Activated naive CD4-positive, alpha-beta T cell treated with anti-CD3 and anti-CD28 coated beads, Interleukin-2, amount 50 U/mL, for 24 hours (primary cell): ENCODE measurements at regions not wholly inside any gene's neighbourhood (a gene's known extent, or its start where the extent isn't known, plus 50 kb on each side); places are given as distances from the start of the nearest gene placed in this dataset.
"Not testable (repeated sequence)": the region's sequence is repeated elsewhere in the genome, so short reads cannot be mapped to it uniquely, and the experiment has no call there.

Experiments
- H3K27ac Mint-ChIP-seq: one replicate; pipeline ENCODE4 v1.8.0; 2021; ENCODE audit warnings: mild to moderate bottlenecking, mixed read lengths
- H3K27me3 Mint-ChIP-seq: one replicate; pipeline ENCODE4 v1.8.0; 2021; ENCODE audit warnings: mixed read lengths
- H3K36me3 Mint-ChIP-seq: one replicate; pipeline ENCODE4 v1.8.0; 2021; ENCODE audit warnings: mixed read lengths
- H3K4me1 Mint-ChIP-seq: one replicate; pipeline ENCODE4 v1.8.0; 2021; ENCODE audit warnings: mixed read lengths
- H3K4me3 Mint-ChIP-seq: one replicate; pipeline ENCODE4 v1.8.0; 2021; ENCODE audit warnings: mild to moderate bottlenecking, mixed read lengths
- H3K9me3 Mint-ChIP-seq: one replicate; pipeline ENCODE4 v1.8.0; 2021; ENCODE audit warnings: mixed read lengths

GRCh38 chr17:22204076-22204475 lies 511.8 kb downstream of the KCNJ18 start:
- H3K27ac Mint-ChIP-seq, H3K36me3 Mint-ChIP-seq, H3K4me3 Mint-ChIP-seq, H3K27me3 Mint-ChIP-seq, H3K9me3 Mint-ChIP-seq, H3K4me1 Mint-ChIP-seq: not testable (repeated sequence)

GRCh38 chr17:22210212-22210611 lies 517.9 kb downstream of the KCNJ18 start:
- not testable (repeated sequence) for H3K27ac Mint-ChIP-seq, H3K4me1 Mint-ChIP-seq, H3K36me3 Mint-ChIP-seq, H3K9me3 Mint-ChIP-seq, H3K4me3 Mint-ChIP-seq, H3K27me3 Mint-ChIP-seq

GRCh38 chr17:22213169-22213568 lies 520.8 kb downstream of the KCNJ18 start:
- H3K9me3 Mint-ChIP-seq, H3K36me3 Mint-ChIP-seq, H3K4me3 Mint-ChIP-seq, H3K4me1 Mint-ChIP-seq, H3K27me3 Mint-ChIP-seq, H3K27ac Mint-ChIP-seq: not testable (repeated sequence)

GRCh38 chr17:22217135-22217534 lies 524.8 kb downstream of the KCNJ18 start:
- no peaks in the 10 kb centered on the region for H3K9me3 Mint-ChIP-seq
- H3K27me3 Mint-ChIP-seq = peaks cover 1% of the 10 kb centered on the region
- no peak overlapping the region for H3K4me3 Mint-ChIP-seq
- H3K4me1 Mint-ChIP-seq = no peaks in the 10 kb centered on the region
- H3K27ac Mint-ChIP-seq = no peak overlapping the region
- H3K36me3 Mint-ChIP-seq = no peaks in the 10 kb centered on the region

GRCh38 chr17:22221344-22221743 lies 529.0 kb downstream of the KCNJ18 start:
- Mint-ChIP-seq H3K36me3 (no peaks in the 10 kb centered on the region), H3K9me3 (no peaks in the 10 kb centered on the region), H3K4me3 (no peak overlapping the region), H3K27me3 (peaks cover 1% of the 10 kb centered on the region), H3K4me1 (no peaks in the 10 kb centered on the region), H3K27ac (no peak overlapping the region)

- H3K4me1 Mint-ChIP-seq, H3K36me3 Mint-ChIP-seq, H3K27ac Mint-ChIP-seq, H3K27me3 Mint-ChIP-seq, H3K9me3 Mint-ChIP-seq, H3K4me3 Mint-ChIP-seq: not testable (repeated sequence)
Measured at GRCh38 chr17:22226477-22226876, 534.2 kb downstream of the KCNJ18 start.

- peak overlapping the region; percentile 44 for H3K27ac Mint-ChIP-seq
- not testable (repeated sequence) for H3K4me3 Mint-ChIP-seq, H3K27me3 Mint-ChIP-seq, H3K4me1 Mint-ChIP-seq, H3K36me3 Mint-ChIP-seq, H3K9me3 Mint-ChIP-seq
Measured at GRCh38 chr17:22226932-22227331, 534.6 kb downstream of the KCNJ18 start.

- H3K36me3 Mint-ChIP-seq, H3K27me3 Mint-ChIP-seq, H3K4me1 Mint-ChIP-seq, H3K27ac Mint-ChIP-seq, H3K4me3 Mint-ChIP-seq, H3K9me3 Mint-ChIP-seq: not testable (repeated sequence)
Measured at GRCh38 chr17:22227699-22228553, 535.6 kb downstream of the KCNJ18 start.

- H3K27ac Mint-ChIP-seq, H3K4me3 Mint-ChIP-seq, H3K4me1 Mint-ChIP-seq, H3K27me3 Mint-ChIP-seq, H3K36me3 Mint-ChIP-seq, H3K9me3 Mint-ChIP-seq: not testable (repeated sequence)
Measured at GRCh38 chr17:22229821-22230220, 537.5 kb downstream of the KCNJ18 start.

GRCh38 chr17:22233382-22233781 lies 541.1 kb downstream of the KCNJ18 start:
- H3K27ac Mint-ChIP-seq = no peak overlapping the region
- no peaks in the 10 kb centered on the region for H3K4me1 Mint-ChIP-seq
- H3K9me3 Mint-ChIP-seq = peaks cover 4% of the 10 kb centered on the region
- no peaks in the 10 kb centered on the region for H3K27me3 Mint-ChIP-seq
- no peak overlapping the region for H3K4me3 Mint-ChIP-seq
- no peaks in the 10 kb centered on the region for H3K36me3 Mint-ChIP-seq

- Mint-ChIP-seq H3K4me3 (no peak overlapping the region), H3K4me1 (no peaks in the 10 kb centered on the region), H3K9me3 (no peaks in the 10 kb centered on the region), H3K27me3 (no peaks in the 10 kb centered on the region), H3K36me3 (no peaks in the 10 kb centered on the region), H3K27ac (no peak overlapping the region)
Measured at GRCh38 chr17:22242472-22242871, 550.1 kb downstream of the KCNJ18 start.

GRCh38 chr17:22251498-22251897 lies 559.2 kb downstream of the KCNJ18 start:
- Mint-ChIP-seq H3K4me1 (no peaks in the 10 kb centered on the region), H3K4me3 (no peak overlapping the region), H3K9me3 (no peaks in the 10 kb centered on the region), H3K36me3 (no peaks in the 10 kb centered on the region), H3K27ac (no peak overlapping the region), H3K27me3 (no peaks in the 10 kb centered on the region)

GRCh38 chr17:22253007-22253406 lies 560.7 kb downstream of the KCNJ18 start:
- H3K4me3 Mint-ChIP-seq = no peak overlapping the region
- no peaks in the 10 kb centered on the region for H3K9me3 Mint-ChIP-seq
- H3K27ac Mint-ChIP-seq = no peak overlapping the region
- H3K36me3 Mint-ChIP-seq = no peaks in the 10 kb centered on the region
- no peaks in the 10 kb centered on the region for H3K27me3 Mint-ChIP-seq
- H3K4me1 Mint-ChIP-seq = no peaks in the 10 kb centered on the region

- no peak overlapping the region for H3K27ac Mint-ChIP-seq
- H3K4me1 Mint-ChIP-seq = no peaks in the 10 kb centered on the region
- H3K4me3 Mint-ChIP-seq = no peak overlapping the region
- H3K36me3 Mint-ChIP-seq = no peaks in the 10 kb centered on the region
- H3K27me3 Mint-ChIP-seq = no peaks in the 10 kb centered on the region
- H3K9me3 Mint-ChIP-seq = no peaks in the 10 kb centered on the region
Measured at GRCh38 chr17:22265807-22266206, 573.5 kb downstream of the KCNJ18 start.

- no peak overlapping the region for H3K27ac Mint-ChIP-seq
- H3K27me3 Mint-ChIP-seq = no peaks in the 10 kb centered on the region
- H3K36me3 Mint-ChIP-seq = no peaks in the 10 kb centered on the region
- H3K4me1 Mint-ChIP-seq = no peaks in the 10 kb centered on the region
- H3K9me3 Mint-ChIP-seq = no peaks in the 10 kb centered on the region
- no peak overlapping the region for H3K4me3 Mint-ChIP-seq
Measured at GRCh38 chr17:22266231-22266630, 573.9 kb downstream of the KCNJ18 start.

GRCh38 chr17:22267019-22267418 lies 574.7 kb downstream of the KCNJ18 start:
- no peaks in the 10 kb centered on the region for H3K4me1 Mint-ChIP-seq
- H3K36me3 Mint-ChIP-seq = no peaks in the 10 kb centered on the region
- H3K9me3 Mint-ChIP-seq = no peaks in the 10 kb centered on the region
- no peak overlapping the region for H3K27ac Mint-ChIP-seq
- H3K27me3 Mint-ChIP-seq = no peaks in the 10 kb centered on the region
- no peak overlapping the region for H3K4me3 Mint-ChIP-seq
